HG03378 (cell line): ENCODE measurements at regions not wholly inside any gene's neighbourhood (a gene's known extent, or its start where the extent isn't known, plus 50 kb on each side); places are given as distances from the start of the nearest gene placed in this dataset.

Source experiments
- ATAC-seq: cut with Tn5 transposase; IDR thresholded peaks from one replicate; pipeline ENCODE4 v1.9.1; 2021; ENCODE audit warnings: mild to moderate bottlenecking, moderate library complexity; ENCODE audit not compliant: unreplicated experiment

DNA sequence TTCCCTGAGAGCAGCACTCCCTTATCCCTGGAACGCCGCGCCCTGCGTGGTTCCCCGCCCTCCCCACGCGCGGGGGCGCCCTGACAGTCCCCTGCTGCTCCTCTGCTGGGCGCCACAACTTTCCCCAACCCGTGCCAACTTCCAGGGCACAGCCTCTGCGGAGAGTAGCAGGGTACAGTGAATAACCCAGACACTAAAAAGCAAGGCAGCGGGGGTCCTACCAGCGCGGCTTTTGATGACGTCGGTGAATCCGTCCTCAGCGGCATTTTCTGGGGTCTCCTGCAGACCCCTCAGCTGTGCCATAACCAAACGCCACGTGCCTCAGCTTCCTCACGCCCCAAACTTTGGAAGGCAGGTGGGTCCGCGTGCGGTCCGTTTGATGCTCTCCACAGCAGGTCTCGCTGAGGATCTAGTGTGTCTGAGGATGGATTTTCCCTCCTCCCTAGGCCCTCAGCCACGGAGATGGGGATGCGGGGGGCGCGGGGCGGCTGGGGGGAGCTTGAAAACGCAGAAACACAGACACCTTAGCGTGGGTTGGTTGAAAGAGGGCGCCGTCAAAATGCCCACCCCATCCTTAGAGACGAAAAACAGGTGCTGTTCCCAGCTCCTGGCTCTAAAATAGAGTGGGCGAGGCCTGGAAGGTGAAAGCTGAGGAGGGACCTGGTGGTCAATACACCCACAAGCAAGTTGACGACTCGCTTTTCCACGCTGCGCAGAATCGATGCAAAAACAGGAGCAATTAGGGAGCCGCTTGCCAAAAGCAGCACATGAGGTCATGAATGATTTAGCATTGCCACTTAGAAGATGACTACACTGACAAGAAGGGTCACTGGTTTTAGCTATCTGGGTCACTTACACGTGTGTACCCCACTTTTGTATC, 405.6 kb downstream of the FAM47A start:
- ATAC-seq: no peak

DNA sequence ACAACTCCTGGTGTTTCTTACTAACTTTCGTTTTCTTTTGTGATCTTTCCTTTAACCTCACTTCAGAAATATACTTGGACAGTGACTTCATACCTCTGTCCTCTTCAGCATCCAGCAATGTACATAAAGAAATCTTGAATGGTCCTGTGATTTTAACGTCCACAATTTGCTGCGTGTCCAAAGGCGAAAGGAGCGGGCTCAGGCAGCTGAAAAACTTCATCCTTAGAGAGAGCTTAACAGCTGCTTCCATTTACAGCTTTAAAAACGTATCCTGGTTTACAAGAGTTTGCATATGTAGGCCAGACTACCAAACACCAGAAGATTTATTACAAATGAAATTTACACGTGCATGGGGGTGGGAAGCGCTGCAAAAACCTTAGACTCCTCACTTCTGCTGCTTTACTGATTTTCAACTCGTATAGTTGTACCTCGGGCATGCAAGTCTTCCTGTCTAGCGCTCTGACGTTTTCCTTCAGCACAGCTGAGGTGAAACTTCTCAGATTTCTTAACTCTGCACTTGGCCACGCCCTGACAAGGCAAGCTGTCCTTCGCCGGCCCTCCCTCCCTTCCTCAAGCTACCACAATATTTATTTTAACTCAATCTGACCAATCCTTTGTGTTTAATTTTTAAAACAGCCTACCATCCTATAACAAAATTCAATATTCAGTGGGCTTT, 406.4 kb downstream of the FAM47A start:
- ATAC-seq: no peak

DNA sequence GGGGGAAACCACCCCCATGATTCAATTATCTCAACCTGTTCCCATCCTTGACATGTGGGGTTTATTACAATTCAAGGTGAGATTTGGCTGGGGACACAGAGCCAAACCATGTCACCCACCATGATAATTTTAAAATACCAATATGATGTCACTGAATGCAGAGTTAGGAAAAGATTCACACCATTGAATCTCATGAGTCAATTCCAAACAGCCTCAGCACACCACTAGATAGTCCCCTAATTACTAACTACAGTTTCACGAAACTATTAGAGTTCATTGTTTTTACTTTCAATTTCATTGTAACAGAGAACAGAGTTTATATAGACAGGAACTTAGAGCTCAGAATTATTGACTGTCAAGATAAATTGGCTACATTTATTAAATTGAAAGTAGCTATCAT, 410.2 kb downstream of the FAM47A start:
- peak; percentile 76 for ATAC-seq

DNA sequence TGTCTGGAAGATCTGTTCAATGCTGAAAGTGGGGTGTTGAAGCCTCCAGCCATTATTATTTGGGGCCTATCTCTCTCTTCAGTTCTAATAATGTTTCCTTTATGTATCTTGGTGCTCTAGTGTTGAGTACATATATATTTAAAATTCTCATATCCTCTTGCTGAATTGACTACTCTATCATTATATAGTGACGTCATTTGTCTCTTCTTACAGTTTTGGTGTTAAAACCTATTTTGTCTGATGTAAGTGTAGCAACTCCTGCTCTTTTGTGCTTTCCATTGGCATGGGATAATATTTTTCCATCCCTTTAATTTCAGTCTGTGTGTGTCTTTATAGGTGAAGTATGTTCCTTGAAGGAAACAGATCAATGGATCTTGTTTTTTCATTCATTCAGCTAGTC, 446.0 kb downstream of the FAM47A start:
- no peak for ATAC-seq
